ENCODE measurements at regions not wholly inside any gene's neighbourhood (a gene's known extent, or its start where the extent isn't known, plus 50 kb on each side); places are given as distances from the start of the nearest gene placed in this dataset.

GRCh38 chrX:7789200-7789599 is 53.8 kb upstream of the VCX start:
- H3K36me3 ChIP-seq (ENCODE audit: control insufficient read depth, insufficient read depth, low read length): no peaks in the 10 kb centered on the region
- no peak overlapping the region for H3K4me2 ChIP-seq (ENCODE audit: extremely low read depth, insufficient read depth, low read length)
- H3K79me2 ChIP-seq (ENCODE audit: control insufficient read depth, insufficient read depth, low read length): no peaks in the 10 kb centered on the region
- H4K20me1 ChIP-seq (ENCODE audit: control insufficient read depth, extremely low read depth, insufficient read depth, low read length): no peaks in the 10 kb centered on the region
- TF ChIP-seq EZH2 (IDR thresholded peaks at IDR 0.05; ENCODE audit: low read length, missing control alignments) (no peak), CTCF (conservative IDR thresholded peaks at IDR 0.05 in 1 of 2, IDR thresholded peaks at IDR 0.05 in 1 of 2; ENCODE audit: low read depth in 1 of 2, low read length in 2 of 2) (no peak)
- H3K9ac ChIP-seq (ENCODE audit: insufficient read depth, low read length): no peak overlapping the region
- H3K4me1 ChIP-seq (ENCODE audit: control insufficient read depth, extremely low read depth, insufficient read depth, low read length): no peaks in the 10 kb centered on the region
- no peak overlapping the region for H3K4me3 ChIP-seq (replicated peaks in 1 of 4; ENCODE audit: control extremely low read depth in 1 of 4, insufficient read depth in 1 of 4, low read depth in 3 of 4, low read length in 4 of 4)
- H2AFZ ChIP-seq (ENCODE audit: low read length): no peak overlapping the region
- H3K27me3 ChIP-seq (ENCODE audit: control insufficient read depth, insufficient read depth, low read length): no peaks in the 10 kb centered on the region
- H3K27ac ChIP-seq (ENCODE audit: insufficient read depth, low read length): no peak overlapping the region
- no peak for DNase-seq (ENCODE audit: low read depth in 2 of 2)
- H3K9me3 ChIP-seq (ENCODE audit: control insufficient read depth, insufficient read depth, low read depth, low read length): no peaks in the 10 kb centered on the region

- no peak for DNase-seq (ENCODE audit: low read depth in 2 of 2)
- no peak overlapping the region for H3K9ac ChIP-seq (ENCODE audit: insufficient read depth, low read length)
- no peak overlapping the region for H2AFZ ChIP-seq (ENCODE audit: low read length)
- no peaks in the 10 kb centered on the region for H3K79me2 ChIP-seq (ENCODE audit: control insufficient read depth, insufficient read depth, low read length)
- no peaks in the 10 kb centered on the region for H3K4me1 ChIP-seq (ENCODE audit: control insufficient read depth, extremely low read depth, insufficient read depth, low read length)
- no peak overlapping the region for H3K4me3 ChIP-seq (replicated peaks in 1 of 4; ENCODE audit: control extremely low read depth in 1 of 4, insufficient read depth in 1 of 4, low read depth in 3 of 4, low read length in 4 of 4)
- H3K4me2 ChIP-seq (ENCODE audit: extremely low read depth, insufficient read depth, low read length): no peak overlapping the region
- no peaks in the 10 kb centered on the region for H3K36me3 ChIP-seq (ENCODE audit: control insufficient read depth, insufficient read depth, low read length)
- no peaks in the 10 kb centered on the region for H4K20me1 ChIP-seq (ENCODE audit: control insufficient read depth, extremely low read depth, insufficient read depth, low read length)
- TF ChIP-seq CTCF (conservative IDR thresholded peaks at IDR 0.05 in 1 of 2, IDR thresholded peaks at IDR 0.05 in 1 of 2; ENCODE audit: low read depth in 1 of 2, low read length in 2 of 2) (no peak), EZH2 (IDR thresholded peaks at IDR 0.05; ENCODE audit: low read length, missing control alignments) (no peak)
- H3K27me3 ChIP-seq (ENCODE audit: control insufficient read depth, insufficient read depth, low read length): no peaks in the 10 kb centered on the region
- no peak overlapping the region for H3K27ac ChIP-seq (ENCODE audit: insufficient read depth, low read length)
- no peaks in the 10 kb centered on the region for H3K9me3 ChIP-seq (ENCODE audit: control insufficient read depth, insufficient read depth, low read depth, low read length)
Measured at GRCh38 chrX:7788334-7788733, 54.6 kb upstream of the VCX start.

- Histone ChIP-seq H3K36me3 (ENCODE audit: control insufficient read depth, insufficient read depth, low read length) (no peaks in the 10 kb centered on the region), H3K9me3 (ENCODE audit: control insufficient read depth, insufficient read depth, low read depth, low read length) (no peaks in the 10 kb centered on the region), H2AFZ (ENCODE audit: low read length) (no peak overlapping the region), H3K4me3 (replicated peaks in 1 of 4; ENCODE audit: control extremely low read depth in 1 of 4, insufficient read depth in 1 of 4, low read depth in 3 of 4, low read length in 4 of 4) (no peak overlapping the region), H4K20me1 (ENCODE audit: control insufficient read depth, extremely low read depth, insufficient read depth, low read length) (no peaks in the 10 kb centered on the region), H3K79me2 (ENCODE audit: control insufficient read depth, insufficient read depth, low read length) (no peaks in the 10 kb centered on the region), H3K27ac (ENCODE audit: insufficient read depth, low read length) (no peak overlapping the region), H3K4me2 (ENCODE audit: extremely low read depth, insufficient read depth, low read length) (no peak overlapping the region), H3K4me1 (ENCODE audit: control insufficient read depth, extremely low read depth, insufficient read depth, low read length) (no peaks in the 10 kb centered on the region), H3K27me3 (ENCODE audit: control insufficient read depth, insufficient read depth, low read length) (no peaks in the 10 kb centered on the region), H3K9ac (ENCODE audit: insufficient read depth, low read length) (no peak overlapping the region)
- no peak for DNase-seq (ENCODE audit: low read depth in 2 of 2)
- TF ChIP-seq CTCF (conservative IDR thresholded peaks at IDR 0.05 in 1 of 2, IDR thresholded peaks at IDR 0.05 in 1 of 2; ENCODE audit: low read depth in 1 of 2, low read length in 2 of 2): no peak
Measured at GRCh38 chrX:7787714-7788113, 55.3 kb upstream of the VCX start.

All from fibroblast of lung (primary cell).